ENCODE measurements at regions not wholly inside any gene's neighbourhood (a gene's known extent, or its start where the extent isn't known, plus 50 kb on each side); places are given as distances from the start of the nearest gene placed in this dataset.

DNA sequence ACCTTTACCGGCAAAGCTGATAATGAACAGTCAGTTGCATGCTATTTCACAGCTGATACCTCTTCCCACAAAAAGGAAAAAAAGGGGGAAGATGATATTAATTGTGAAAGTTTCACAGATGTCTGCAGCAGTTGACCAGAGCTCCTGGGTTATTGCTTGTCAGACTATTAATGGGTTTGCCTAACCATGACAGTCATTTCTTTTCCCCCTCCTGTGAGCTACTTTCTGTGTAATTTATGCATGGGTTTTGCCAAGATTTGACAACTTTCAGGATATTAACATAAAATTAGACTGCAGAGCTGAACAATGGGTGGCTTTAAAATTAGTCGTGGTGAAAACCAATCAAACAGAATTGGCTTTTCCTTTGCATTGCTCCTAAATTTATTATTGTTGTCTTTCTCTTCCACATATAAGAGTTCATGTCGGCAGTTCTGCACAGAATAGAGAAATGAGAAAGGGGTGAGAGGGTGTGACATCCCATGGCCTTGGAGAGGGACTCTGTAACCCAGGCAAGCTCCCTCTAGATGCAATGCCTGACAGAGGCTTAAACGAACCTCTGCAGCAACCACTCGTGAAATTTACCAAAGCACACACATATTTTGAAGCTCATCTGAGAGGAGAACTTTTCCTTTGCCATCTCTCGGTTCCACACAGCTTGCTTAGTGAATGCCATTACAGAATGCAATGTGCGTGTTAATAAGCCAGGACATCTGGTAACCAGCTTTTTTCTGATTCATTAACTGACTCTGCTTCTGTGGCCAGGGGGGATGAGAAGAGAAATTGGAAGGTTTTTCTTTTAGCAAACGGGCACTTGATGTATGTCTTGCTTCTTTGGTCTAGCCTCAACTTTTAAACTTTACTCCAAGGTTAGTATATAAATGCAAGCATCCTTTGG is 82.2 kb upstream of the ITGA4 start:
- Histone ChIP-seq H3K27me3 (ENCODE audit: control insufficient read depth, insufficient read depth, low read length) (no peaks in the 10 kb centered on the region), H3K36me3 (ENCODE audit: control insufficient read depth, insufficient read depth, low read length) (no peaks in the 10 kb centered on the region), H3K4me3 (ENCODE audit: low read depth, low read length) (no peak overlapping the region), H3K27ac (ENCODE audit: insufficient read depth, low read length, poor library complexity, severe bottlenecking) (no peak overlapping the region), H3K4me1 (ENCODE audit: control insufficient read depth, insufficient read depth, low read length, poor library complexity, severe bottlenecking) (peaks cover 16% of the 10 kb centered on the region), H3K9me3 (ENCODE audit: control insufficient read depth in 2 of 2, low read length in 2 of 2) (no peaks in the 10 kb centered on the region)
- ATAC-seq (ENCODE audit: low read depth in 2 of 2): no peak
- Mint-ChIP-seq H3K27ac (no peak overlapping the region), H3K27me3 (peaks cover 4% of the 10 kb centered on the region), H3K9me3 (no peaks in the 10 kb centered on the region), H3K4me1 (peaks cover 7 to 27% (median 11%) of the 10 kb centered on the region in 4 donors), H3K4me3 (no peak overlapping the region), H3K36me3 (no peaks in the 10 kb centered on the region)
- DNase-seq: no peak

- Histone ChIP-seq H3K27me3 (ENCODE audit: control insufficient read depth, insufficient read depth, low read length) (no peaks in the 10 kb centered on the region), H3K4me3 (ENCODE audit: low read depth, low read length) (no peak overlapping the region), H3K4me1 (ENCODE audit: control insufficient read depth, insufficient read depth, low read length, poor library complexity, severe bottlenecking) (peaks cover 12% of the 10 kb centered on the region), H3K36me3 (ENCODE audit: control insufficient read depth, insufficient read depth, low read length) (no peaks in the 10 kb centered on the region), H3K27ac (ENCODE audit: insufficient read depth, low read length, poor library complexity, severe bottlenecking) (no peak overlapping the region), H3K9me3 (ENCODE audit: control insufficient read depth in 2 of 2, low read length in 2 of 2) (no peaks in the 10 kb centered on the region)
- peaks cover 7 to 20% (median 11%) of the 10 kb centered on the region in 4 donors for H3K4me1 Mint-ChIP-seq
- H3K36me3 Mint-ChIP-seq: no peaks in the 10 kb centered on the region
- ATAC-seq (ENCODE audit: low read depth in 2 of 2) (no peak), DNase-seq (no peak)
- H3K27ac Mint-ChIP-seq: no peak overlapping the region
- peaks cover 4% of the 10 kb centered on the region for H3K27me3 Mint-ChIP-seq
- H3K4me3 Mint-ChIP-seq: no peak overlapping the region
- no peaks in the 10 kb centered on the region for H3K9me3 Mint-ChIP-seq
Observed at GRCh38 chr2:181376442-181376841, 80.7 kb upstream of the ITGA4 start.

- H3K36me3 ChIP-seq (ENCODE audit: control insufficient read depth, insufficient read depth, low read length): no peaks in the 10 kb centered on the region
- H3K4me1 ChIP-seq (ENCODE audit: control insufficient read depth, insufficient read depth, low read length, poor library complexity, severe bottlenecking): peaks cover 7% of the 10 kb centered on the region
- H3K9me3 ChIP-seq (ENCODE audit: control insufficient read depth in 2 of 2, low read length in 2 of 2): no peaks in the 10 kb centered on the region
- H3K27ac Mint-ChIP-seq: peak overlapping the region in 1 of 3 donors; percentile 34
- H3K4me1 Mint-ChIP-seq: peaks cover 6 to 14% (median 7%) of the 10 kb centered on the region in 4 donors
- H3K4me3 ChIP-seq (ENCODE audit: low read depth, low read length): no peak overlapping the region
- H3K27ac ChIP-seq (ENCODE audit: insufficient read depth, low read length, poor library complexity, severe bottlenecking): no peak overlapping the region
- ATAC-seq (ENCODE audit: low read depth in 2 of 2): no peak
- H3K27me3 ChIP-seq (ENCODE audit: control insufficient read depth, insufficient read depth, low read length): no peaks in the 10 kb centered on the region
- DNase-seq: no peak
- H3K4me3 Mint-ChIP-seq: no peak overlapping the region
- no peaks in the 10 kb centered on the region for H3K9me3 Mint-ChIP-seq
- H3K36me3 Mint-ChIP-seq: no peaks in the 10 kb centered on the region
- peaks cover 4% of the 10 kb centered on the region for H3K27me3 Mint-ChIP-seq
Observed at GRCh38 chr2:181376999-181377398, 80.2 kb upstream of the ITGA4 start.

DNA sequence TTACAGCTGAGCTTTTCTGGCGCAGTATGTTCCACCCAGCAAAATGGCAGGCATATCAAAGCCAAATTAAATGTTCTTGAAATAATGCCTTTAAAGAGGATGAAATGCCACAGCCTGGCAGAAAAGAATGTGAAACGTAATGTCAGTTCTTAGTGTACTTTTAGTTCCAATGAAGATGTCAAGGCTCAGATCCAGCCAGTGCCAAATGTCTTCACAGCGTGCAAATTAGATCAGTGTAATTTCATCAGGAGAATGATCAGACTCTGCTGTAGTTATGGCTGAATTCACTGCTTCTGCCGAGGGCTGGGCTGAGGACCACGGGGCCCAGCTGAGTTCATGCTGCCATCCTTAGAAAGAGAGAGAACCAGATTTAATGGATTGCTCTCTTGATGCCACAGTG is 78.7 kb upstream of the ITGA4 start:
- Mint-ChIP-seq H3K9me3 (peaks cover 0 to 1% (median 0%) of the 10 kb centered on the region in 7 donors), H3K27ac (no peak overlapping the region), H3K4me3 (no peak overlapping the region), H3K36me3 (peaks cover 2% of the 10 kb centered on the region), H3K4me1 (peaks cover 0 to 7% (median 0%) of the 10 kb centered on the region in 4 donors), H3K27me3 (peaks cover 4% of the 10 kb centered on the region)
- Histone ChIP-seq H3K9me3 (ENCODE audit: control insufficient read depth in 2 of 2, low read length in 2 of 2) (no peaks in the 10 kb centered on the region), H3K27ac (ENCODE audit: insufficient read depth, low read length, poor library complexity, severe bottlenecking) (no peak overlapping the region), H3K4me3 (ENCODE audit: low read depth, low read length) (no peak overlapping the region), H3K4me1 (ENCODE audit: control insufficient read depth, insufficient read depth, low read length, poor library complexity, severe bottlenecking) (no peaks in the 10 kb centered on the region), H3K36me3 (ENCODE audit: control insufficient read depth, insufficient read depth, low read length) (no peaks in the 10 kb centered on the region), H3K27me3 (ENCODE audit: control insufficient read depth, insufficient read depth, low read length) (no peaks in the 10 kb centered on the region)
- DNase-seq (no peak), ATAC-seq (ENCODE audit: low read depth in 2 of 2) (no peak)

GRCh38 chr2:181380581-181380980 is 76.6 kb upstream of the ITGA4 start:
- Mint-ChIP-seq H3K9me3 (peaks cover 0 to 3% (median 0%) of the 10 kb centered on the region in 7 donors), H3K4me3 (no peak overlapping the region), H3K27ac (no peak overlapping the region), H3K36me3 (peaks cover 4% of the 10 kb centered on the region), H3K27me3 (peaks cover 4% of the 10 kb centered on the region), H3K4me1 (peaks cover 0 to 2% (median 0%) of the 10 kb centered on the region in 4 donors)
- H3K4me1 ChIP-seq (ENCODE audit: control insufficient read depth, insufficient read depth, low read length, poor library complexity, severe bottlenecking): no peaks in the 10 kb centered on the region
- H3K4me3 ChIP-seq (ENCODE audit: low read depth, low read length): no peak overlapping the region
- no peaks in the 10 kb centered on the region for H3K36me3 ChIP-seq (ENCODE audit: control insufficient read depth, insufficient read depth, low read length)
- H3K9me3 ChIP-seq (ENCODE audit: control insufficient read depth in 2 of 2, low read length in 2 of 2): peaks cover 0 to 2% of the 10 kb centered on the region in 2 experiments
- DNase-seq (no peak), ATAC-seq (ENCODE audit: low read depth in 2 of 2) (no peak)
- H3K27ac ChIP-seq (ENCODE audit: insufficient read depth, low read length, poor library complexity, severe bottlenecking): no peak overlapping the region
- H3K27me3 ChIP-seq (ENCODE audit: control insufficient read depth, insufficient read depth, low read length): no peaks in the 10 kb centered on the region

GRCh38 chr2:181384923-181385322 is 72.3 kb upstream of the ITGA4 start:
- no peak overlapping the region for H3K27ac ChIP-seq (ENCODE audit: insufficient read depth, low read length, poor library complexity, severe bottlenecking)
- no peak overlapping the region for H3K4me3 ChIP-seq (ENCODE audit: low read depth, low read length)
- Mint-ChIP-seq H3K4me1 (no peaks in the 10 kb centered on the region), H3K27ac (no peak overlapping the region), H3K9me3 (peaks cover 0 to 5% (median 0%) of the 10 kb centered on the region in 7 donors), H3K36me3 (peaks cover 4% of the 10 kb centered on the region), H3K27me3 (no peaks in the 10 kb centered on the region), H3K4me3 (no peak overlapping the region)
- peaks cover 0 to 2% of the 10 kb centered on the region in 2 experiments for H3K9me3 ChIP-seq (ENCODE audit: control insufficient read depth in 2 of 2, low read length in 2 of 2)
- DNase-seq (no peak), ATAC-seq (ENCODE audit: low read depth in 2 of 2) (no peak)
- no peaks in the 10 kb centered on the region for H3K27me3 ChIP-seq (ENCODE audit: control insufficient read depth, insufficient read depth, low read length)
- H3K4me1 ChIP-seq (ENCODE audit: control insufficient read depth, insufficient read depth, low read length, poor library complexity, severe bottlenecking): no peaks in the 10 kb centered on the region
- H3K36me3 ChIP-seq (ENCODE audit: control insufficient read depth, insufficient read depth, low read length): no peaks in the 10 kb centered on the region

DNA sequence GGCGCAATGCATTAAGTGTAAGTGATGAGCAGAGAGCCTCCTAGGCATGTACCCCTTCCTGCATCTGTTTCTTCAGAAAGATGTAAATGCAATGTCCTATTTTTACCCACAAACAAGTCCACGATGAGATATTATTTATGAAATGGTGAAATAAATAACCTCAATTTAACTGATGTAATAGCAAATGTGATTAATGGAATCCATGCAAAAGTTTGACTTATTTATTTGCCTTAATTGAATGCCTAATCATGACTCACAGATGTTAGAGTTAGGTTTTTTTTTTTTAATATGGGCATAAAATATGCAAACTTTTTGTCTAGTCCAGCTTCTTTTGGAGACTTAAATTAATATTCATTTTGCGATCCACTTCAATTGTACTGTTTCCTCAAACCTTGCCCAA is 67.7 kb upstream of the ITGA4 start:
- Histone ChIP-seq H3K4me3 (ENCODE audit: low read depth, low read length) (no peak overlapping the region), H3K4me1 (ENCODE audit: control insufficient read depth, insufficient read depth, low read length, poor library complexity, severe bottlenecking) (peaks cover 6% of the 10 kb centered on the region), H3K27me3 (ENCODE audit: control insufficient read depth, insufficient read depth, low read length) (no peaks in the 10 kb centered on the region), H3K27ac (ENCODE audit: insufficient read depth, low read length, poor library complexity, severe bottlenecking) (no peak overlapping the region), H3K9me3 (ENCODE audit: control insufficient read depth in 2 of 2, low read length in 2 of 2) (peaks cover 0 to 2% of the 10 kb centered on the region in 2 experiments), H3K36me3 (ENCODE audit: control insufficient read depth, insufficient read depth, low read length) (no peaks in the 10 kb centered on the region)
- no peak for ATAC-seq (ENCODE audit: low read depth in 2 of 2)
- H3K27ac Mint-ChIP-seq: no peak overlapping the region
- H3K4me3 Mint-ChIP-seq: no peak overlapping the region
- peaks cover 6 to 10% (median 8%) of the 10 kb centered on the region in 4 donors for H3K4me1 Mint-ChIP-seq
- H3K27me3 Mint-ChIP-seq: no peaks in the 10 kb centered on the region
- no peak for DNase-seq
- H3K9me3 Mint-ChIP-seq: peaks cover 0 to 5% (median 0%) of the 10 kb centered on the region in 7 donors
- no peaks in the 10 kb centered on the region for H3K36me3 Mint-ChIP-seq

- Mint-ChIP-seq H3K4me3 (peak overlapping the region in 3 of 4 donors; percentile 15 to 62 (median 37)), H3K27me3 (peaks cover 2% of the 10 kb centered on the region), H3K9me3 (no peaks in the 10 kb centered on the region), H3K27ac (peak overlapping the region; percentile 63 to 89 (median 79)), H3K36me3 (no peaks in the 10 kb centered on the region), H3K4me1 (peaks cover 13 to 24% (median 19%) of the 10 kb centered on the region in 4 donors)
- DNase-seq: peak in 1 of 3 donors; percentile 50
- Histone ChIP-seq H3K4me3 (ENCODE audit: low read depth, low read length) (peak overlapping the region; percentile 57), H3K27me3 (ENCODE audit: control insufficient read depth, insufficient read depth, low read length) (no peaks in the 10 kb centered on the region), H3K9me3 (ENCODE audit: control insufficient read depth in 2 of 2, low read length in 2 of 2) (no peaks in the 10 kb centered on the region), H3K4me1 (ENCODE audit: control insufficient read depth, insufficient read depth, low read length, poor library complexity, severe bottlenecking) (peaks cover 8% of the 10 kb centered on the region), H3K27ac (ENCODE audit: insufficient read depth, low read length, poor library complexity, severe bottlenecking) (peak overlapping the region; percentile 23), H3K36me3 (ENCODE audit: control insufficient read depth, insufficient read depth, low read length) (no peaks in the 10 kb centered on the region)
- peak in 1 of 2 donors; percentile 52 for ATAC-seq (ENCODE audit: low read depth in 2 of 2)
Observed at GRCh38 chr2:181393472-181393871, 63.7 kb upstream of the ITGA4 start.
